Inflammatory macrophage (primary cell): ENCODE measurements at regions not wholly inside any gene's neighbourhood (a gene's known extent, or its start where the extent isn't known, plus 50 kb on each side); places are given as distances from the start of the nearest gene placed in this dataset.
"Not testable (repeated sequence)": the region's sequence is repeated elsewhere in the genome, so short reads cannot be mapped to it uniquely, and the experiment has no call there.

Experiments used
- DNase-seq, 2 donors: peaks; one replicate each; pipeline ENCODE4 v3.0.0-alpha.2; 2020 to 2022

DNA sequence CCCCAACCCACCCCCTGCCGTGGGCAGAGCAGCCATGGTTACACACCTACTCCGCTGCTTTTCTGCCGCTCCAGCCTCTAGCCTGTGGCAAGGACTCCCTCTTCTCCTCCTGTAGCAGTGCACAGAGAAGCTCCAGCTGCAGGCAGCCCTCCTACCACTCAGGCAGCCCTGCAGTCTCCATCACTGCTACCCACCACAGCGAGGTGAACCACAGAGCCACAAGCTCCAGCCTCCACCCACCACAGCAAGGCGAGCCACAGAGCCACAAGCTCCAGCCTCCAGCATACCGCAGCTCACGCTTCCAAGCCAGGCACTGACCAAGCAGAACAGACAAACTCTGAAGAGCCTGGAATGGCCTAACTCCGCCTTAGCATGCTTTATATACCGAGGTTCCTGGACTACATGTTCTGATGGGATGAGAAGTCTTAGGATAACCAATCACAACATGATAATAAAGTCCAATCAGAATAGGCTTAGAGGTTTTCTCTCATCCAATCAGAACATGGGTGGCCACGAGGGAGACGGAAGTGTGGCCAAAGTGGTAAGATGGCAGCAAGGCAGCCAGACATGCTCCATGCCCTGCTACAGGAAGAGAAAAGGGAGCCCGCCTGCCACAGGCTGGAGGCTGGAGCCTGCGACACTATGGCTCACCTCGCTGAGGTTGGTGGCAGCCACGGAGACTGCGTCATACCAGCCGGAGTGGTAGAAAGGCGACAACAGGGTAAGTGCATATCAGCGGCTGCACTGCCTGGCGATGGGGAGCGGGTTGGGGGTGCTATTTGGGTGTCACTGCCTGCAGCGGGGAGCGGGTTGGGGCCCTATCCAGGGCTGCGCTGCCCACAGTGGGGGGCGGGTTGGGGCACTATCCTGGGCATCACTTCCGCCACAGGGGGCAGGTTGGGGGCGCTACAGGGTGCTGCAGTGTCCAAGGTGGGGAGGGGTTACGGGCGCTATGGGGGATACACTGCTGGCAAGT is 75.8 kb upstream of the PCAT7 start:
- no peak for DNase-seq

DNA sequence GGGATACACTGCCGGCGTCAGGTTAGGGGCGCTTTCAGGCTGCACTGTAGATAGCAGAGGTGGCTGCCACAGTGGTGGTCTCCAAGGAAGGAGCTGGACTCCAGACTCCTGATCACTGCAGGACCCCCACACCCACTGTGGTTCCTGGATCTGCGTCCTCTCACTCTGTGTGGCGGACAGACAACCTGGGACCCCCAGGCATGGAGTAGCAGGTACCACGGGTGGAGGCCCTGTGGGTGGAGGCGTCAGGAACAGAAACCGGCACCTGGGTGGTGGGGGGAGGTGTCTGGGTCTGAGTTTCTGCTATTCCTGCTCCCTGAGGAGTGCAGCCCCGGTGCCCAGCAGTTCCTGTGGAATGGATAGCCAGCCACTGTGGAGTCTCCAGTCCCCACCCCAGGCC is 75.1 kb upstream of the PCAT7 start:
- DNase-seq, result no peak

DNA sequence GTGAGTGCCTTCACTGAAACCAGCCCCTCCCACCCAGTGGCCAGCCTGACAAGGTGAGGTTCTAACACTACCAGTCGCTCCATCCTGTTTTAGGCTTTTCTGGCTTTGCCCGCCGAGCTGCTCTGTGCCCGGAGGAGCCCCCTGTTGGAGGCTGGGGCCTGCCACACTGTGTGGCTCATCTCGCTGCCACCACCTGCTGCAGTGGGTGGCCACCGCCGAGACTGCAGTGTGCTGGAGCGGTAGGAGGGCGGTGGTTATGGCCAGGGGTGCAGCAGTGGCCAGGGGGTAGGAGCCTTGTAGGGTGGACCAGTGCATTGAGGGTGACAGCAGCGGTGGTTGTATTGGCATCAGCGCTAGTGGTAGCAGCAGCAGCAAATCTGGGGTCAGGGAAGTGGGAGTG is 74.7 kb upstream of the PCAT7 start:
- DNase-seq, result no peak

DNA sequence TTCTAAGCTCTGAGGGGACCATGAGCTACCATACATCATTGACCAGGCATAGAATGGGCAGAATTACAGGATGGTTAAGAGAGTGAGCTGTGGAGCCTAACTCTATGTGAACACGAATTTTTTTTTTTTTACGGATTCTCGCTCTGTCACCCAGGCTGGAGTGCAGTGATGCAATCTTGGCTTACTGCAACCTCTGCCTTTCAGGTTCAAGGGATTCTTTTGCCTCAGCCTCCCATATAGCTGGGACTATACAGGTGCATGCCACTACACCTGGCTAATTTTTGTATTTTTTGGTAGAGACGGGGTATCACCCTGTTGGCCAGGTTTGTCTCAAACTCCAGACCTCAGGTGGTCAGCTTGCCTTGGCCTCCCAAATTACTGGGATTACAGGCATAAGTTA is 72.8 kb upstream of the PCAT7 start:
- no peak for DNase-seq

DNA sequence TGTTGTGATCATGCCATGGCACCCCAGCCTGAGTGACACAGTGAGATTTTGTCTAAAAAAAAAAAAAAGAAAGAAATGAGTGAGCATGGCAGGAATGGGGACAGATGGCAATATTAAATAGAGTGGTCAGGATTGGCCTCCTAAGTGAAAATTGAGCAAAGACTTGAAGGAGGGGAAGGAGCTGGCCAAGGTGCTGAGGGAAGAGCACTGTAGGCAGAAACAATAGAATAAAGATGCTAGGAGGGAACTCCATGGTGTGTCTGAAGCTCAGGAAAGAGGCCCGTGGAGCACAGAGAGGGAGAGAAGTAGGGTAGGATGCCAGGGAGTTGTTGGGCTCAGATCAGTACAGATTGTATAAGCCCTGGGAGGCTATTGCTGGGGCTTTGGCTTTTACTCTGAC is 64.4 kb upstream of the PCAT7 start:
- DNase-seq, result no peak

DNA sequence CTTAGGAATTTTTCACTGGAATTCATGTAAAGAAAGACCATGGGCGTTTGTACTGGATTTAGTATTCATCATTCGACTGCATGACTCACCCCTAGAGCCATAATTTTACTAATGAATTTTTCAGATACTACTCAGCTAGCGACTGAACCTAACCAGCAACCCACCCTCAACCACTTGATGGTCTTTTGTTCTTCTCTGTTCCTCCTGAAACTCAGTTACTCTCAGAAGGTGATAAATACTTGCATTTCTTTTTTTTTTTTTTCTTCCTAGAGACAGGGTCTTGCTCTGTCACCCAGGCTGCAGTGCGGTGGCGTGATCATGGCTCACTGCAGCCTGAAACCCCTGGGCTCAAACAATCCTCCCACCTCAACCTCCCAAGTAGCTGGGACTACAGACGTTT is 62.8 kb upstream of the PCAT7 start:
- DNase-seq, result not testable (repeated sequence)

DNA sequence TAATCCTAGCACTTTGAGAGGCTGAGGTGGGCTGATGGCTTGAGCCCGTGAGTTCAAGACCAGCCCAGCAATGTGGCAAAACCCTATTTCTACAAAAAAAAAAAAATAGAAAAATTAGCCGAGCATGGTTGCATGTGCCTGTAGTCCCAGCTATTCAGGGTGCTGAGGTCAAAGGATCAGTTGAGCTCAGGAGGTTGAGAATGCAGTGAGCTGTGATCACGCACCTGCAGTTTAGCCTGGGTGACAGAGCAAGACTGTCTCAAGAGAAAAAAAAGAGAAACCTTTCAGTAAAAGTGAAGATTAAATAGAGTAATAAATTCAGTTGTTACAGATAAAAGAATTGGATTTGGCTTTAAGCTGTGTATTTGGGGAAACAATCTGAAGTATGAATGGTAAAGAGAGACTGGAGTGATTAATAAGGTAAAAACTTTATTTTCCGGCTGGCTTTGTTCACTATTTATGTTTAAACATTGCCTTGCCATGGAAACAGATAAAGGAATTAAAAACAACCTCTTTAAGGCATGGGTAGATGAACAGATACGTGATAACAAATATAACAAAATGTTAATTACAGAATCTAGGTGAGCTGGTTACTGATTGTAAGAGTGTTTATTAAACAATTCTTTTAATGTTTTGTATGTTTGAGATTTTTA is 56.0 kb upstream of the PCAT7 start:
- DNase-seq, result no peak

DNA sequence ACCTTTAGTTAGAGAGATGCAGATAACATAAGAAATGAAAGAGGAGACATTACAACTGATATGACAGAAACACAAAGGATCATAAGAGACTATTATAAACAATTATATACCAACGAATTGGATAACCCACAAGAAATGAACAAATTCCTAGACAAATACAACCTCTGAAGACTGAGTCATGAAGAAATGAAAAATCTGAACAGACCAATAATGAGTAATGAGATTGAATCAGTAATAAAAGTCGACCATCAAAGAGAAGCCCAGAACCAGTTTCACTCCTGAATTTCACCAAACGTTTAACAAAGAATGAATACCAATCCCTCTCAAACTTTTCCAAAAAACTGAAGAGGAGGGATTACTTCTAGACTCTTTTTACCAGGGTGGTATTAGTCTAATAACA is 50.5 kb upstream of the PCAT7 start:
- DNase-seq, result no peak
